ENCODE measurements at regions not wholly inside any gene's neighbourhood (a gene's known extent, or its start where the extent isn't known, plus 50 kb on each side); places are given as distances from the start of the nearest gene placed in this dataset.
"Not testable (repeated sequence)": the region's sequence is repeated elsewhere in the genome, so short reads cannot be mapped to it uniquely, and the experiment has no call there.

DNA sequence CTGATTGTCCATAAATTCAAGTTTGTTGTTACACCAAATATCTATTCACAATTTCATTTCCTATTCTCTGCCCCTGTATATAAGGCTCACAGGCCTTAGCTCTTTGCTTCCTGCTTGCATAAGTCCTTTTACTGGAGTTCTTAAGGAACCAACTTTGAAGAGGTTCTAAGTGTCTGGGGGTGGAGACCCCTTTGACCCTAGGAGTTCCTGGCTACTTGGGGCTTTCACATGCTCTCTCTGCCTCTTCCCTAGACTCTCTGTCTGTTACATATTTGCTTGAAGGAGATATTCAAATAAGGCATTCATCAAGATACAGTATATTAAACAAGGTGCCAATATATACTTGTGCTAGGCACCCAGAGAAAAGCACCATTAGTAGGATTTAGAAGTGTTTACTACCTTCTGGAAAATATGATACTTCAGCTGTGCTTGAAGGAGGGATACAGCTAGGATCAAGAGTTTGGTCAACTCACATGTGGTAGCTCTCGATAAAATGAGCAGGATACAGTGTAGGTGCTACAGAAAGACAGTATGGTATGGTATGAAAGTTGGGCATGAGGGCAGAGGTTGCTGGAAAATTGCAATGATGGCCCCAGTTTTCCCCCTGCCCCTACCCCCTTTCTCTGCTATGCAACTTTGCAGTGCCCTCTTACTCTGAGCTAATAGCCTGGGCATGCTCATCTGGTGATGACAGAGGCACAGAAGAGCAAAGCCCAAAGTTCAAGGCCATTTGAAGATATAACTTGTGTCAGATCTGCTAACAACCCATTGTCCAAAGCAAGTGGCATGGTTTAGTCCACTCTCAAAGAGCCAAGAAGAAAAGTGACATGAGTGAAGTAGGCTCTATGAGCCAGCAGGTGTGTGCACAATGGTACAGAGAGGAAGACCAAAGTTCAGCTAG lies 107.6 kb upstream of the CPEB2 start:
- DNase-seq (ENCODE audit: low read depth, low spot score) = no peak

DNA sequence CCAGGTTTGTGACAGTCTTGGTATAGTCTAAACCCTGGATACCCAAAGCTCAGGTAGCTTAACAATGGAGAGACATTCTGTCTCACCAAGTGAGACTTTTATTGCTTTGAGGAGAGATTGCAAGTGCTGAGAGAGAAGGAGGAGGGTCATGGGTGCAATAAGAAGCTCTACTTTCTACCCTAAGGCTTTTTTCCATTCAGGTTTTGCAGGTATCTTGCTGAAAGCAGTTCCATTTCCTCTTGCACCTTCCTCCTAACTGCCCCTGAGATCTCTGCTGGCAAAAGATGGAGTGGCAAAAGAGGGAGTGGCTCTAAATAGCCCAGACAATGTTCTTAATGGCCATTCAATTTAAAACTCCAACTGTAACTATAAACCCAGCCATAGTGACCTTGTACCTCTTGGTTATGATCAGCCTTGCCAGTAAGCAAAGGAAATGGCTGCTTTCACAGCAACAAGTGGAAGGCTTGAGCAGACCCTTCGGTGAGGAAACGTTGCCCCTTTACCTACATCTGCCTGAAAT lies 105.6 kb upstream of the CPEB2 start:
- DNase-seq (ENCODE audit: low read depth, low spot score) = no peak

DNA sequence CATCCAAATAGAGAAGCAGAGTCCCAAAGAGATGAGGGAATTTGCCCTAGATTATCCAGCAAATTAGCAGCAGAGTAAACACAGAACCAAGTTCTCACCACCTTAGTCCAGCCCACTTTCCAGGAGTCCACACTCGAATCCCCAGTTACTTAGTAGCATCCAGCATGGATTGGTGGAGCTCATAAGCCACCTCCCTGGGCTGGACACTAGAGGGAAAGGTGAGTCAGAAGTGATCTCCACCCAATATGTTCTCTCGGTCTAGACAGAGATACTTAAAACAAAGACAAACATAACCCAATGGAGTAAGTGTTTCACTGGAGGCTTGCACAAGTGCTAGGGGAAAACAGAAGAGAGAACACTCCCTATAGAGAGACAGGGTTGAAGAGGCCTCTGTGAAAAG lies 105.1 kb upstream of the CPEB2 start:
- DNase-seq (ENCODE audit: low read depth, low spot score) = no peak

DNA sequence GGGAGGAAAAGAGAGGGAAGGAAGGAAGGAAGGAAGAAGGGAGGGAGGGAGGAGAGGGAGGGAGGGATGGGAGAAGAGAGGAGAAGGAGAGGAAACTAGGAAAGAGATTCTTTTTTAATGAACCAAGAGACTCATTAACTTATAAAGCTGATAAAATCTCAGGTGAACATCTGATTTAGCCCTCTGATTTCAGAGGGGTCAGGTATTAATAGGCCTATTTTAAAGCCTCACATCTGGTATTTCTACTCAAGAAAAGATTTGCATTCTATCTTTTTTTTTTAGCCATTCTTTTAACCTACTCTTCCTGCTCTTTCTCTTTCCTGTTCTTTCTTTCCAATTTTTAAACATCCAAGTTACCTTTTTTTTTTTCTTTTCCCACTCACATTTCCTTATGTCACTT lies 103.3 kb upstream of the CPEB2 start:
- no peak for DNase-seq (ENCODE audit: low read depth, low spot score)

DNA sequence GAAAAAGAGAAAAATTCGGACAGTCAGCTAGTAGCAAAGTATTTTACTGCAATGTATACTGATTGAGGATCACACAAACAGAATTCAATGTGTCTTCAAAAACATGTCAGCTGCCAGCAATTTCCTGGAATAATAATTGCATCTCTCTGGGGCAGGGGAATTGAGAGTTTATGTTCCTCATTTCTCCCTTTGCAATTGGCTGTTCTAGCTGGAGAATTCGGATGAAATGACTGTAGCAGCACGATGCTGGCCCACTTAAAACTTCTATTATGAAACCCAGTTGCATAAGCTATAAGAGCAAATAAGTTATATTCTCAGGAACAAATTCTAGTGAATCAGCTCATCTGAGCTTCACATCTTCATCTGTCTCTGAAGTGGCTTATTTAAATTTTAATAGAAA lies 99.9 kb upstream of the CPEB2 start:
- no peak for DNase-seq (ENCODE audit: low read depth, low spot score)

DNA sequence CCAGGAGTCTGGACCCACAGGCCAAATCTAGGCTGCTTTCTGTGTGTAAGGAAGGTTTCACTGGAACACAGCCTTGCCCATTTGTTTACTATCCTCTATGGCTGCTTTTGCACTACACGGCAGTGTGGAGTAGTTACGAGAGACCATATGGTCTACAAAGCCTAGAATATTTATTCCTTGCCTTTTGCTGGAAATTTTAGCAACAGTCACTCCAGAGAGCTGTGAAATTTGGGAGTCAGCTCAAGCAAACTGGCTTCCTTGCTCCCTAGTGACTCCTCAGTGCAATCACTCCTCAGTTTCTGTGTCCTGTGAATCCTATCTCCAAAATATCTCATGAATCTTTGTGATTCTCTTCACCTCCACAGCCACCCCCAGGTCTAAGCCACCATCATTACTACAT lies 99.0 kb upstream of the CPEB2 start:
- DNase-seq (ENCODE audit: low read depth, low spot score) = no peak

DNA sequence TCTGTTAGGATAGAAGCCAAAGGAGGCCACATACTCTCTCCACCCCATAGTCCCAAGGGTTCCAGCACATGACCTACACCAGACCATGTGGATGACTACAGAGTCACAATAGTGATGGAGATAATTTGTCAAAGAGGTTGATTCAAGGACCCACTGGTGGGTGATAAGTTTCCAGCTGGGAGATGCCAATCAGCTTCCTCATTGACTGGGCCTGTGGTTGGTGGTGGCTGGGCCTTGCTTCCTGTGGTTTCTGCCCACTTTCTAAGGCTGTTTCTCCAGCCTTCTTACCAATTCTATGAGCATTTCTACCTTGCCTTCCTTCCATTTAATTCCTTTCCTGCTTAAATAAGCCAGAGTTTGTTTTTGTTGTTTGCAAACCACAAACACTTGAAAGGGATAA lies 95.5 kb upstream of the CPEB2 start:
- DNase-seq (ENCODE audit: low read depth, low spot score) = no peak

DNA sequence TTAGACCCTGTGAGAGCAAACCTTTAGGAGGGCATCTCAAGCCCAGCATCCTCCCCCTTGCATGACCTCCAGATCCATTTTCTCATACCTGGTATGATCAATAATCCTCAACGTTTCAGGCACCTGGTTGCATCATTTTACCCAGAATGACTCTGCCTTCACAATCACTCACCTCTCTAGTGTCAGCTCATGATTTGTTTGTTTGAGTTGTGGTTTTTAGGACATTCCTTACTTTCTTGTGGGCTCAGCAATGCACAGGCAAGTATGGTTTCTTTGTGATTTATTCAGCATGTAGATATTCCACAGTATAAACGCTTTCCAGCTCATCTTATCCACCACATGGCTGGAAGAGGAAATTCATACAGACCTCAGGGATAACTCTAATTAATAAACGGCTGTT lies 93.6 kb upstream of the CPEB2 start:
- no peak for DNase-seq (ENCODE audit: low read depth, low spot score)

DNA sequence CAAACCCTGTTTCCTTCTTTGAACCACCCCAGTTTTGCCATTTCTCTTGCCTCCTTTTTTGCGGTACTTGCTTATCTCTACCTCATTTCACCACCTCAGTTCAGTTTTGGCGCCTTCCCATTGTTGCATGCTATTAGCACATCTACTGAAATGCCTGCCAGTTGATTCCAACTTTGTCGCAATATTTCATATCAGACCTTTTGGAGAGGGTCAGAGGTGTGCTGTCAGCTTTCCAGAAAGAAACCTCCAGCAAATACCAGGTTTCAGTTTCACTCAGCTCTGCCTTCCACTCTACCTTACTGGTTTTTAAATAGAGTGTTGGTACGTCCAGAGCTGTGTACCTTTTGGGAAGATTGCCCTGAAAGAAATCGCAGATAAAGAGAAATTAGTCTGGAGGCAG lies 91.9 kb upstream of the CPEB2 start:
- no peak for DNase-seq (ENCODE audit: low read depth, low spot score)

DNA sequence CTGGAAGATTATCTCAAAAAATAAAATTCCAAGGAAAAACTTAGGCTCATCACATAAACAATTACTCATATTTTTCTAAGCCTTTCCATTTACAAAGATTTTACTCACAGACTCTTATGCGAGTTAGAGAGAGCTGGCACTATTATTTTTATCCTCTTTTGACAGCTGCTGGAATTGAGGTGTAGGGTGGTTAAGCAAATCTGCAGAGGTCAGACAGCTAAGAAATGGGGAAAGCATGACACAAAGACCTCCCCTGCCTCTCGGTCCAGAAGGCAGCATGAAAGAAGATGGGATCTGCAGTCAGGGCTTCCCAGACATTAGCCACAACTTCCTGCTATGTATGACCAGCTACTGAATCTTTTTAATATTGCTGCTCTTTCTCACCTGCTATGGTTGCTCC lies 89.9 kb upstream of the CPEB2 start:
- DNase-seq (ENCODE audit: low read depth, low spot score) = no peak

DNA sequence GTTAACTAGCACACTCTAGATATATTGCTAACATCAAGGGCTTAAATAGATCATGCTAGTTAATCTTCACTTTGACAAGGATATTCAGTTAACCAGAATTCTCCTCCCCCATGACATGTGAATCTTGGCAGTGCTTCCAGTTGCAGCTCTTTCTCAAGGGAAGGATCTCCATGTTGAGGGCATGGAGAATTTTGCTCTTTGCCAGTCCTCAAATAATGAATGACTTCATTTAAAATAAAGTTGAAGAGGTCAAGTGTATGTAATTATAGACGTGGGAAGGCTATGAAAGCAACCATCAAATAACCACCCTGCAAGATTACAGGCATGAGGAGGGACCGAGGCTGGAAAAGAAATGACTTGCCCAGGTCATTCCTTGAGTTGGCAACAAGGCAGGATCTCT lies 87.3 kb upstream of the CPEB2 start:
- no peak for DNase-seq (ENCODE audit: low read depth, low spot score)

DNA sequence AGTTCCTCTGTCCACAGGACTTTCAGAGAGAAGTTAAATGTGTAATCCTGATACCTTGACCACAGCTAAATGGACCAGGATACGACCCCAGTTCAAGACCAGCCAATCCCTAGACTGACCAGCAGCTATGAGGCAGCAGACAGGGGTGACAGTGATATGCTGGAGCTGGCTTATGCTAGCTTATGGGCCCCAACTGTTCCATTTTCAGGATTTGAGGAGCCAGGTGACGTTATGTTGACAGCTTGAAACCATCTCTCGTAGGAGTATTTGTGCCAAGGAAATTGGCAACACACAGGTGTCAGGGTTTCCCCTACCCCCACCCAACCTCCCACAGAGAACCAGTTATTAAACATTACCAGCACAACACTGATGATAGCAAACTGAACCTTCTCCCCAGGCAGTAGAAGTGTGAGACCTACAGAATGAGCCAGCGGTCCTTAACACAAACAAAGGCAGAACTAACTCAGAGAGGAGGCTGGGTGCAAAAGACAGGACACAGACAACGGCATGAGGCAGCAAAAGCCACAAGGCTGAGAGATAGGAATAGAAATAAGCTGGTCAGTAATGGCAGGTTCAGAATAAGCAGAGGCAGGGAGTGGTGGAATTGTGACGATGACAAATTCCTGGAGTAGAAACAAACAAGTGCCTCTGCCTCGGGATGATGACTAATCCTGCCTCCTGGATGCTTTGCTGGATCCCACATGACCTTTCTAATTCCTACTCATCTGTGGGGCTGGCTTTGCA lies 85.6 kb upstream of the CPEB2 start:
- DNase-seq (ENCODE audit: low read depth, low spot score) = no peak

DNA sequence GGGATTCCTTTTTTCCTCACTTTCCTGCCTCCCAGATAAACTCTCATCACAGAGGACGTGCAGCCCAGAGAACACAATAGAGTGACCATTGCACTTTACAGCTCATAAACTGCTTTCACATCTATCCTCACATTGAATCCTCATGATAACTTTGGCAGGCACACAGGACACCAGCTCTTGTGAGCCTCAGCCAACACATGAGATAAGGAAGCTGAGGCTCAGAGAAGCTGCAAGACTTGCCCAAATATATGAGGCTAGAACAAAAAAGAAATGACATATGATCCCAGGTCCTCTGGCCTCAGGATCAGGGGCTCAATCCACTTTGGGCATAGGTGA lies 85.0 kb upstream of the CPEB2 start:
- DNase-seq (ENCODE audit: low read depth, low spot score) = no peak

DNA sequence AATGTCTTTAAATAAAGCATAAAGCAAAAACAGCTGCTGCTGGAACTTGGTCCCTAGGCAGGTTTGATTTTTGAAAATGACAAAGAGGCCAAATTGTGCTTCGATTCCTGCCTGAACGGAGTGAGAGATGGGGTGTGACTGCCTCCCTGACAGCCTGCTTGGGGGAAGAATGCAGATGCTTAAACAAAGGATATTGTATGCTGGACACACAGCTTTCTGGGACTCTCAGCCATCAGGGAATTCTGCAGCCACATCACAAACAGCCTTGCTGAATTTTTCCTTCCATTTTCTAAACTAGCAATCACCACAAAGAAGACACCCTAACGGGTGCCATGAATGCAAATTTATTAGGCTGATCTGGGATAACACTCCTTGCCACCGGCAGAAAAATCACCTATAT lies 83.9 kb upstream of the CPEB2 start:
- no peak for DNase-seq (ENCODE audit: low read depth, low spot score)

DNA sequence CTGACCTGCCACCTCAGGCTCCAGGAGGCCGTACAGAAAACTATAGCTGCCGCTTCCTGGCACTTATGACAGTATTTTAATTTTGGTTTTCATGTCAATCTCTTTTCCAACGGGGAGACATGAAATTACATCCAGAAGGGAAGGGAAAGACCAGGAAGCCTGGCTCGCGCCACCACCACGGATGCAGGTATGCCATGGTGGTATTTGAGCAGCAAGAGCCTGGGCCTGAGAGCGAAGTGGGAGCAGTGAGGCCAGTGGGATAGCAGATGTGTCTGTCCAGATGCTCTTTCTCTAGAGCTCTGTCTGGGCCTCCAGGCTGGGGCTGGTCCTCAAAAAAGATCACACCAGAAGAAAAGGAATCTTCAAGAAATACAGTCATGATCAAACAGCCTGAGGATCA lies 82.5 kb upstream of the CPEB2 start:
- DNase-seq (ENCODE audit: low read depth, low spot score) = no peak

DNA sequence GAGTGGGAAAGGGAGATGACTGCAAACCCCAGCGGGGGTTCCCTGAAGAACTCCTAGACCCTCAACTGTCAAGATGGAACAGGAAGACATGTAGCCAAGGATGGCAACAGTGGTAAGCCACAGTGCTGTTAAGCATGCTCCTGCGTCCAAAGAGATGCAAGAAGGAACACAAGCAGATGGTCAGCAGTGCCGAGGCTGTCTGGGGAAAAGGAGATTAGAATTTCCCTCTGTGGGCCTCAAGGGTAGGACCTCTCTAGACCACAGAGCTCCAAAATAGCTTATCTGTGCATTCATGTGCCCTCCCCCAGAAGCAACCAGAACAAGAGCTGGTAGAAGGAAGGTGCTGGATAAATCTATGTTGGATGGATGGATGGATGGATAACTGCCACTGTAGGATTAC lies 82.0 kb upstream of the CPEB2 start:
- no peak for DNase-seq (ENCODE audit: low read depth, low spot score)

DNA sequence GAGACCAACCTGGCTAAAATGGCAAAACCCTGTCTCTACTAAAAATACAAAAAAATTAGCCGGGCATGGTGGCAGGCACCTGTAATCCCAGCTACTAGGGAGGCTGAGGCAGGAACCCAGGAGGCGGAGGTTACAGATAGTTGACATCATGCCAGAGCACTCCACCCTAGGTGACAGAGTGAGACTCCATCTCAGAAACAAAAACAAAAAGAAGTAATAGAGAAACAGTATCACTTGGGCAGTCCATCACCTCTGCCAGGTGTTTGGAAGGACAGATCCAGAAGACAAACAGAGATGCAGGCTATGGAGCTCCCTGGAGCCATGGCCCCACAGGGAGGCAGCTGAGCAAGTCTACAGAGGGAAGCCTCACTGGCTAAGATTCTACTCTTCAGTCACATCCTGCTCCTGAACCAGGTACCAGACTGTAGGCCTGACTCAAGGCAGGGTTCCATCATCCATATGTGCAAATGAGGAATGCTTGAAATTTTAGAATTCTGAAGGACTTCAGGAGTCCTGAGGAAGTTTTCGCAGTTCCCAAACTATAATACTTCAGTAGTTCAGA lies 81.4 kb upstream of the CPEB2 start:
- no peak for DNase-seq (ENCODE audit: low read depth, low spot score)

DNA sequence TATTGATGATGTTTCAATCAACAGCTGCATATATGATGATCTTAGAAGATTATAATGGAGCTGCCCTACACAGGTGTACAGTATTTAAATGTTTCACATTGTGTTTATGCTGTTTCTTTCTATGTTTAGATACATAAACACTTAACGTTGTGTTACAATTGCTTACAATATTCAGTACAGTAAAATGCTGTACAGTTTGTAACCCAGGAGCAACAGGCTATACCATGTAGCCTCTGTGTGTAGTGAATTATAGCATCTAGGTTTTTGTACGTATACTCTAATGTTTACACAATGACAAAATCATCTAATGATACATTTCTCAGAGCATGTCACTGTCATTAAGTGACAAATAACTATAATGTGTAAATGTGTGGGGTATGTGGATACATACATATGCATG lies 80.5 kb upstream of the CPEB2 start:
- DNase-seq (ENCODE audit: low read depth, low spot score) = not testable (repeated sequence)

DNA sequence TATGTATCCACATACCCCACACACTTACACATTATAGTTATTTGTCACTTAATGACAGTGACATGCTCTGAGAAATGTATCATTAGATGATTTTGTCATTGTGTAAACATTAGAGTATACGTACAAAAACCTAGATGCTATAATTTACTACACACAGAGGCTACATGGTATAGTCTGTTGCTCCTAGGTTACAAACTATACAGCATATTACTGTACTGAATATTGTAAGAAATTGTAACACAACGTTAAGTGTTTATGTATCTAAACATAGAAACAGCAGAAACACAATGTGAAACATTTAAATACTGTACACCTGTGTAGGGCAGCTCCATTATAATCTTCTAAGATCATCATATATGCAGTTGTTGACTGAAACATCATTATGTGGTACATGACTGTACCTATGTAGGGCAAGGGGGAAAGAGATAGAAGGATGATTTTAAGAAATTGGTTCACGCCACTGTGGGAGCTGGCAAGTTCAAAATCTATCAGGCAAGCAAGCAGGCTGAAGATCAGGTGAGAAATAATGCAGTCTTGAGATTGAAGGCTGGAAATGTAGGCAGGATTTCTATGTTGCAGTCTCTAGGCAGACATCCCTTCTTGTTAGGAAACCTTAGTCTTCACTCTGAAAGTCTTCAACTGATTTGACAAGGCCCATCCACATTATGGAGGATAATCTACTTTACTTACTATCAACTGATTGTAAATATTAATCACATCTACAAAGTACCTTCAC lies 78.0 kb upstream of the CPEB2 start:
- no peak for DNase-seq (ENCODE audit: low read depth, low spot score)

DNA sequence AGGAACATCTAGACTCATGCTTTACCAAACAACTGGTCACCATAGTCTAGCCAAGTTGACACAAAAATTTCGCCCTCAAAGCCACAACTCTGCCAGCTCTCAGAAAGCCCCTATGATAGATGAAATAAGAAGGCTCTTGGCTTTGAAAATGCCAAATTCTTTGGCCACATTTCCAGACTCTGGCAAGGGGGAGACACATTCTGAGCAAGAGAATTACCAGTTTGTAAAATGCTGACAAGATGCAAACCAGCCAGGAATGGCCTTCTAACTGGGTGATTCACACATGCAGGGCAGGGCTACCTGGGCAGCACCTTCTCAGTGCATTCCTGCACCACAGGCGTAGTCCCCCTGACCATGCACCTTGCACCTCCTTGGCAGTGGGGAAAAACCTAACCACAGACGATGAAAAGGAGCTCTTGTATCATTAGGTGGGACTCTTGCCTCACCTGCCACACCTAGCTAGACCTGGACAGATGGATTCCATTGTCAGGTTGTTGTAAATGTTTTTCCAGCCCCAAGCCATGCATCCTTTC lies 77.4 kb upstream of the CPEB2 start:
- DNase-seq (ENCODE audit: low read depth, low spot score) = no peak

DNA sequence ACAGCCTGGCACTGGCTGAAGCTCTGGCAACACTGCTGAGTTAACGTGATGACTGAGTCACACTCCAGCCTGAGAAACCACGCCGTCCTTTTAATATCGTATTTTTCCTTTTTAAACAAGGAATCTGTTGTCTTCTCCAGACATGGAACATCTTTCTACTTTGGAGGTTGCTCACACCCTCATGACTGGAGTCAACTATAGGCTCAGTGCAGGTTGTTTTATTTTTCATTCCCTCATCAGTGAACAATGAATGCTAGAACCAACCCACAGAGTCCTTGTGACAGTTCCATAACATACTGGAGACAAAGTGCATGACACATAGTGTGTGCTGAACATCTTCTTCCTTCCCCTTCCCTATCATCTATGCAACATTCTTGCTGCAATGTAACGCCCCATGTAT lies 76.8 kb upstream of the CPEB2 start:
- DNase-seq (ENCODE audit: low read depth, low spot score) = no peak

DNA sequence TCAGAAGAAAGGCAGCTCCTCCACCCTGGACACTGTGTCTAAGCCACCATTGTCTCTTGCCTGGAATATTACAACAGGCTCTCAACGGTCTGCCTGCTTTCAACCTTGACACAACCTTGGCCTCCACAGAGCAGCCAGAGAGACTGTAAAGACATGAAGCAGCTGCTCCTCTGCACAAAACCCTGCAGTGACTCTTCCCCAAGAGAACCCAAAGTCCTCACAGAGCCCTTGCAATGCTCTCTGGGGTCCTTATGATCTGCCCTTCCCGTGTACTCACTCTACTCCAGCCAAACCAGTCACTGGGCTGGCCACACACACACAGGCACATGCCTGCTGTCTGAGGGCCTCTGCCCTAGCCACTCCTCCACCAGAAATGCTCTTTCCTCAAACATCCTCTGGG lies 75.9 kb upstream of the CPEB2 start:
- no peak for DNase-seq (ENCODE audit: low read depth, low spot score)
